HepG2 (cell line): ENCODE measurements at regions not wholly inside any gene's neighbourhood (a gene's known extent, or its start where the extent isn't known, plus 50 kb on each side); places are given as distances from the start of the nearest gene placed in this dataset.

ENCODE experiments used
- ARNTL ChIP-seq: sonication (generic); formaldehyde crosslinking; IDR thresholded peaks from 2 replicates; pipeline ENCODE4 v1.4.0; 2020; ENCODE audit warnings: mild to moderate bottlenecking, missing genetic modification reagents
- SOX13 ChIP-seq, 3 experiments: fragments of 450-650 bp in 1 of 3; sonication (generic) in 1 of 3; formaldehyde crosslinking in 1 of 3; IDR thresholded peaks in 2 of 3; conservative IDR thresholded peaks in 1 of 3; 2 replicates each; pipeline versions ENCODE4 v1.5.0 to v1.6.1; 2016 to 2020; ENCODE audit warnings: antibody characterized with exemption in 1 of 3, mild to moderate bottlenecking in 1 of 3, missing compliant biosample characterization in 1 of 3, missing genetic modification reagents in 1 of 3, moderate library complexity in 1 of 3

- no peak for TF ChIP-seq SOX13 (IDR thresholded peaks at IDR 0.05)
- no peak for TF ChIP-seq SOX13 (CRISPR knock-in tag; conservative IDR thresholded peaks at IDR 0.05 in 1 of 2, IDR thresholded peaks at IDR 0.05 in 1 of 2)
- no peak for TF ChIP-seq ARNTL (CRISPR knock-in tag)
Observed at GRCh38 chr18:40006634-40007033, 1948.4 kb upstream of the PIK3C3 start.
